Loucy (cell line): ENCODE measurements at regions not wholly inside any gene's neighbourhood (a gene's known extent, or its start where the extent isn't known, plus 50 kb on each side); places are given as distances from the start of the nearest gene placed in this dataset.

Source experiments
- H2AFZ ChIP-seq: fragments of 200-600 bp; sonication (generic); 2 replicates; pipeline ENCODE4 v1.6.0; 2016; ENCODE audit warnings: antibody characterized with exemption, mild to moderate bottlenecking, low read length, moderate library complexity
- H3F3A ChIP-seq: fragments of 200-600 bp; 2 replicates; pipeline ENCODE4 v1.6.0; 2016; ENCODE audit warnings: antibody characterized with exemption, low read depth, mild to moderate bottlenecking
- H3K27me3 ChIP-seq: fragments of 200-600 bp; sonication (generic); 2 replicates; pipeline ENCODE4 v1.6.1; 2014; ENCODE audit warnings: low read length, mild to moderate bottlenecking; ENCODE audit not compliant: insufficient read depth, poor library complexity, severe bottlenecking
- H3K36me3 ChIP-seq: fragments of 200-600 bp; sonication (generic); 2 replicates; pipeline ENCODE4 v1.6.1; 2016; ENCODE audit warnings: low read length; ENCODE audit not compliant: insufficient read depth
- H3K4me1 ChIP-seq: fragments of 200-600 bp; sonication (generic); 2 replicates; pipeline ENCODE4 v1.5.1; 2014; ENCODE audit warnings: low read length, mild to moderate bottlenecking; ENCODE audit not compliant: insufficient read depth, poor library complexity, severe bottlenecking
- H3K4me2 ChIP-seq: fragments of 200-600 bp; sonication (generic); 2 replicates; pipeline ENCODE4 v1.6.0; 2014; ENCODE audit warnings: antibody characterized with exemption, low read length, low read depth, mild to moderate bottlenecking; ENCODE audit not compliant: poor library complexity, severe bottlenecking
- H3K4me3 ChIP-seq: fragments of 200-600 bp; sonication (generic); 2 replicates; pipeline ENCODE4 v1.5.1; 2014; ENCODE audit warnings: low read length, mild to moderate bottlenecking, mixed read lengths; ENCODE audit not compliant: poor library complexity, severe bottlenecking
- H3K79me2 ChIP-seq: fragments of 200-600 bp; sonication (generic); 2 replicates; pipeline ENCODE4 v1.6.1; 2014; ENCODE audit warnings: low read length; ENCODE audit not compliant: insufficient read depth
- H3K9ac ChIP-seq: fragments of 200-600 bp; sonication (generic); 2 replicates; pipeline ENCODE4 v1.6.0; 2014; ENCODE audit warnings: mild to moderate bottlenecking, low read depth, low read length, moderate library complexity; ENCODE audit not compliant: poor library complexity, severe bottlenecking
- H3K9me2 ChIP-seq: fragments of 200-600 bp; sonication (generic); replicated peaks from 2 replicates; pipeline ENCODE4 v1.6.1; 2016; ENCODE audit warnings: low read depth, low read length, mixed read lengths
- H3K9me3 ChIP-seq: fragments of 200-600 bp; sonication (generic); 2 replicates; pipeline ENCODE4 v1.6.1; 2014; ENCODE audit warnings: mild to moderate bottlenecking, antibody characterized with exemption, low read length, low read depth; ENCODE audit not compliant: insufficient read depth
- H4K20me1 ChIP-seq: fragments of 200-600 bp; sonication (generic); 2 replicates; pipeline ENCODE4 v1.6.0; 2014; ENCODE audit warnings: antibody characterized with exemption, low read length, mild to moderate bottlenecking; ENCODE audit not compliant: insufficient read depth, poor library complexity, severe bottlenecking
- EZH2phosphoT487 ChIP-seq: fragments of 200-600 bp; IDR thresholded peaks from 2 replicates; pipeline ENCODE4 v1.6.1; 2018; ENCODE audit warnings: antibody characterized with exemption, mild to moderate bottlenecking, moderate library complexity, borderline replicate concordance
- TF ChIP-seq, protein P1 (sequence below): fragments of 200-600 bp; sonication (generic); conservative IDR thresholded peaks from 2 replicates; pipeline ENCODE4 v1.5.1; 2014; ENCODE audit warnings: mild to moderate bottlenecking, antibody characterized with exemption, low read length

DNA sequence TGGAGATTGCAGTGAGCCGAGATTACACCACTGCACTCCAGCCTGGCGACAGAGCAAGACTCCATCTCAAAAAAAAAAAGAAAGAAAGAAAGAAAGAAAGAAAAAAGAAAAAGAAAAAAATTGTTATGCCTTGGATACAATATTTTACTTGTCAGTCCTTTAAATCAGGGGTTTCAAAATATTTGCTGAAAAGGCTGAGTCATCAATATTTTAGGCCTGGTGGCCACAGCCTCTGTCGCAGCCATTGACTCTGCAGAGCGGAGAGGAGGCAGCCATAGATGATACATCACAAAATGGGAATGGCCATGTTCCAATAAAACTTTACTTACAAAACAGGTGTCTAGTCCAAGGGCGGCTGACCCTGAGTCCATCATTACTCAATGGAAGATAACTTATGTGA lies 314.8 kb upstream of the SALL3 start:
- H3K9ac ChIP-seq, result no peak overlapping the region
- no peak overlapping the region for H2AFZ ChIP-seq
- peaks cover 6% of the 10 kb centered on the region; the same call in 1 of the 2 replicates for H3K9me3 ChIP-seq
- no peaks in the 10 kb centered on the region for H3K36me3 ChIP-seq
- no peaks in the 10 kb centered on the region for H3K9me2 ChIP-seq
- H3K4me2 ChIP-seq, result no peak overlapping the region
- no peak overlapping the region for H3K4me3 ChIP-seq
- H3K27me3 ChIP-seq, result no peaks in the 10 kb centered on the region
- no peaks in the 10 kb centered on the region for H3F3A ChIP-seq
- no peaks in the 10 kb centered on the region for H3K79me2 ChIP-seq
- TF ChIP-seq, protein P1, sequence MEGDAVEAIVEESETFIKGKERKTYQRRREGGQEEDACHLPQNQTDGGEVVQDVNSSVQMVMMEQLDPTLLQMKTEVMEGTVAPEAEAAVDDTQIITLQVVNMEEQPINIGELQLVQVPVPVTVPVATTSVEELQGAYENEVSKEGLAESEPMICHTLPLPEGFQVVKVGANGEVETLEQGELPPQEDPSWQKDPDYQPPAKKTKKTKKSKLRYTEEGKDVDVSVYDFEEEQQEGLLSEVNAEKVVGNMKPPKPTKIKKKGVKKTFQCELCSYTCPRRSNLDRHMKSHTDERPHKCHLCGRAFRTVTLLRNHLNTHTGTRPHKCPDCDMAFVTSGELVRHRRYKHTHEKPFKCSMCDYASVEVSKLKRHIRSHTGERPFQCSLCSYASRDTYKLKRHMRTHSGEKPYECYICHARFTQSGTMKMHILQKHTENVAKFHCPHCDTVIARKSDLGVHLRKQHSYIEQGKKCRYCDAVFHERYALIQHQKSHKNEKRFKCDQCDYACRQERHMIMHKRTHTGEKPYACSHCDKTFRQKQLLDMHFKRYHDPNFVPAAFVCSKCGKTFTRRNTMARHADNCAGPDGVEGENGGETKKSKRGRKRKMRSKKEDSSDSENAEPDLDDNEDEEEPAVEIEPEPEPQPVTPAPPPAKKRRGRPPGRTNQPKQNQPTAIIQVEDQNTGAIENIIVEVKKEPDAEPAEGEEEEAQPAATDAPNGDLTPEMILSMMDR, result no peak
- TF ChIP-seq EZH2phosphoT487, result no peak
- H3K4me1 ChIP-seq, result no peaks in the 10 kb centered on the region
- no peaks in the 10 kb centered on the region for H4K20me1 ChIP-seq

DNA sequence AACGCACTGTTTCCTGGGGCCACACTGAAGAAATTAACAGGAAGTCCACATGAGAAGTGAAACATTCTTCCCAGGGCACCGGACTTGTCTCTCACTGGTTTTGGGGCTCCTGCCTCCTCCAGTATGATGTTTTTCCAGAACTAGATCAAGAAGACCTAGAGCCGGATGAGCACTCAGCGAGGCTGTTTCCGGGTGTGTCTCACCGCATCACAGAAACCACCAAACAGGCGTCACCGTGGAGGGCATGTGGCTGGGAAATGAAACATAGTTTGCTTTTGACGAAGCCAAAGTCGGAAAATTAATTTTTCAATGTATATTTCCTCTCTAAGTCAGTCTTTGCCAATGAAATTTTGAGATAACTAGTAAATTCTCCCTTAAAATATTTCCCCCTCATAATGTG lies 314.0 kb upstream of the SALL3 start:
- no peaks in the 10 kb centered on the region for H3K4me1 ChIP-seq
- no peak overlapping the region for H3K9ac ChIP-seq
- no peaks in the 10 kb centered on the region for H3F3A ChIP-seq
- H3K9me3 ChIP-seq, result peaks cover 5% of the 10 kb centered on the region; the same call in 1 of the 2 replicates
- no peak for TF ChIP-seq EZH2phosphoT487
- TF ChIP-seq, protein P1, result no peak
- no peak overlapping the region for H3K4me2 ChIP-seq
- H3K9me2 ChIP-seq, result no peaks in the 10 kb centered on the region
- no peak overlapping the region for H2AFZ ChIP-seq
- H3K4me3 ChIP-seq, result no peak overlapping the region
- no peaks in the 10 kb centered on the region for H3K36me3 ChIP-seq
- no peaks in the 10 kb centered on the region for H4K20me1 ChIP-seq
- H3K79me2 ChIP-seq, result no peaks in the 10 kb centered on the region
- H3K27me3 ChIP-seq, result no peaks in the 10 kb centered on the region

DNA sequence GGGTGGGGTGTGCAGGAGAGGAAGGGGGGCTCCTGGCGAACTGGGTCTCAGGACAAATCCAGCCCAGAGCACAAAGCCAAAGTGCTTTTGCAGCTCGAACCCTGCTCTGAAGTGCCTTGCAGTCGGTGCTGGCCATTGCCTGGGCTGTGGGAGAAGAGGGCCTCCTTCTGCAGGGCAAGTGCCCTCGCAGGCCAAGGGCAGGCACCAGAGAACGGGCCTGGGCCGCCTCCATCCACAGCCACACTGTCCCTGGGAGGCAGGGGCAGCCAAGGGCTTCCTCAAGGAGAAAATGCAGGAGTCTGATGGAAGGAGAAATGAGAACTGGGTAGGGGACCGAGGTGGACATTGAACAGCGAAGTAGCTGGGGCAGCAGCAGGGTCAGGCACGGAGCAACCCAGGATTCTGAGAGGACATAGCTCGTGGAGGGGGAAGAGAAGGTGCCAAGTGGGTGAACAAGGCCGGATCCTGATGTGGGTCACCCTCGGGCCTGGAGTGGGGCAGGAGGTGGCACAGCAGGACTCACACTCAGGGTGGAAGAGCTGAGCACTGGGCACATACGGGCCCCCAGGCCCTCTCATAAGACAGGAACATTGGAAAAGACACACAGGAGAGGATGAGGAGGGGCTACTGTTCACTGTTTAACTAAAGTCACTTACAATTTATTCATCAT lies 312.8 kb upstream of the SALL3 start:
- Histone ChIP-seq H2AFZ (no peak overlapping the region), H3K27me3 (no peaks in the 10 kb centered on the region), H3K9me2 (no peaks in the 10 kb centered on the region), H3K9ac (no peak overlapping the region), H3K9me3 (peaks cover 5% of the 10 kb centered on the region; the same call in 1 of the 2 replicates), H3K79me2 (no peaks in the 10 kb centered on the region), H3K4me3 (no peak overlapping the region), H3F3A (no peaks in the 10 kb centered on the region), H3K36me3 (no peaks in the 10 kb centered on the region), H3K4me2 (no peak overlapping the region), H4K20me1 (no peaks in the 10 kb centered on the region), H3K4me1 (no peaks in the 10 kb centered on the region)
- TF ChIP-seq, protein P1, result no peak
- no peak for TF ChIP-seq EZH2phosphoT487
